Kidney epithelial cell (primary cell): ENCODE measurements at regions not wholly inside any gene's neighbourhood (a gene's known extent, or its start where the extent isn't known, plus 50 kb on each side); places are given as distances from the start of the nearest gene placed in this dataset.
"Not testable (repeated sequence)": the region's sequence is repeated elsewhere in the genome, so short reads cannot be mapped to it uniquely, and the experiment has no call there.

Experiments used
- DNase-seq: peaks from one replicate; pipeline ENCODE4 v3.0.0-alpha.2; 2010; ENCODE audit warnings: low read depth
- H3K27me3 ChIP-seq: 2 replicates; pipeline ENCODE4 v1.6.0; 2011; ENCODE audit warnings: low read length; ENCODE audit not compliant: control insufficient read depth, insufficient read depth
- H3K36me3 ChIP-seq: 2 replicates; pipeline ENCODE4 v1.5.1; 2011; ENCODE audit warnings: low read length; ENCODE audit not compliant: control insufficient read depth, insufficient read depth
- H3K4me3 ChIP-seq: 2 replicates; pipeline ENCODE4 v1.5.1; 2011; ENCODE audit warnings: low read depth, mild to moderate bottlenecking, control low read depth, low read length
- CTCF ChIP-seq: IDR thresholded peaks from 2 replicates; pipeline ENCODE4 v1.5.1; 2011; ENCODE audit warnings: mild to moderate bottlenecking, moderate library complexity, low read length, control low read depth, inconsistent platforms; ENCODE audit not compliant: insufficient read depth, poor library complexity, severe bottlenecking

GRCh38 chr4:188432328-188432727 is 293.1 kb downstream of the TRIML1 start:
- H3K4me3 ChIP-seq = no peak overlapping the region
- DNase-seq = no peak
- H3K27me3 ChIP-seq = no peaks in the 10 kb centered on the region
- TF ChIP-seq CTCF = no peak
- no peaks in the 10 kb centered on the region for H3K36me3 ChIP-seq

GRCh38 chr4:188433741-188434315 is 294.6 kb downstream of the TRIML1 start:
- H3K4me3 ChIP-seq = no peak overlapping the region
- DNase-seq = no peak
- H3K36me3 ChIP-seq = no peaks in the 10 kb centered on the region
- TF ChIP-seq CTCF = no peak
- no peaks in the 10 kb centered on the region for H3K27me3 ChIP-seq

GRCh38 chr4:188434643-188435042 is 295.4 kb downstream of the TRIML1 start:
- DNase-seq = no peak
- no peaks in the 10 kb centered on the region for H3K27me3 ChIP-seq
- no peak overlapping the region for H3K4me3 ChIP-seq
- H3K36me3 ChIP-seq = no peaks in the 10 kb centered on the region
- no peak for TF ChIP-seq CTCF

- Histone ChIP-seq H3K36me3 (no peaks in the 10 kb centered on the region), H3K4me3 (no peak overlapping the region), H3K27me3 (no peaks in the 10 kb centered on the region)
- TF ChIP-seq CTCF = no peak
- no peak for DNase-seq
Observed at GRCh38 chr4:188435381-188435780, 296.1 kb downstream of the TRIML1 start.

GRCh38 chr4:188437535-188437934 is 298.3 kb downstream of the TRIML1 start:
- DNase-seq = no peak

GRCh38 chr4:188438391-188438824 is 299.2 kb downstream of the TRIML1 start:
- not testable (repeated sequence) for H3K36me3 ChIP-seq, DNase-seq, H3K4me3 ChIP-seq, H3K27me3 ChIP-seq

More at GRCh38 chr4:188437535-188437934, 298.3 kb downstream of the TRIML1 start:
- H3K4me3 ChIP-seq = no peak overlapping the region
- no peaks in the 10 kb centered on the region for H3K36me3 ChIP-seq
- no peaks in the 10 kb centered on the region for H3K27me3 ChIP-seq
- TF ChIP-seq CTCF = no peak
